ENCODE measurements at regions not wholly inside any gene's neighbourhood (a gene's known extent, or its start where the extent isn't known, plus 50 kb on each side); places are given as distances from the start of the nearest gene placed in this dataset.

DNA sequence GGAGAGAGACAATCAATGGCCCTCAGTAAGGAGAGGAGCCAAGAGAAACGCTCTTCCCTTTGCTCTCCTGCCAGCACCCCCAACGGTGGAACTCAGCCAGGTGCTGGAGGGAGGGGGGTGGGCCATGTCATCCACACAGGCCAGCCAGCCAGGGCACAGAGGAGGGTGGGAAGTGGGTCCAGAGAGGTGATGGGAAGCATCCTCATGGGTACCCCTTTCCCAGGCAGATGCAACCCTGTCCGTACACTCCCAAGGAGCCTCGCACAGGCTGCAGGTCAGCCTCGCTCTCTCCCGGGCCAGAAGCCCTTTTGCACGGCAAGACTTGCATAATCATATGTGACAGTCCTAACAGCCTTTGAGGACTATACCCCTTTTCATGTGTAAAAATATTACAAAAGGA is 142.0 kb upstream of the NAMPT start:
- Histone ChIP-seq H3K36me3 (no peaks in the 10 kb centered on the region), H3K4me1 (peaks cover 15 to 18% of the 10 kb centered on the region in 2 donors), H3K27ac (peak overlapping the region in 1 of 2 donors; percentile 33), H3K27me3 (no peaks in the 10 kb centered on the region), H3K4me3 (no peak overlapping the region), H3K9me3 (no peaks in the 10 kb centered on the region)
- TF ChIP-seq POLR2AphosphoS5 (IDR thresholded peaks at IDR 0.05), result no peak
- TF ChIP-seq, protein P1, sequence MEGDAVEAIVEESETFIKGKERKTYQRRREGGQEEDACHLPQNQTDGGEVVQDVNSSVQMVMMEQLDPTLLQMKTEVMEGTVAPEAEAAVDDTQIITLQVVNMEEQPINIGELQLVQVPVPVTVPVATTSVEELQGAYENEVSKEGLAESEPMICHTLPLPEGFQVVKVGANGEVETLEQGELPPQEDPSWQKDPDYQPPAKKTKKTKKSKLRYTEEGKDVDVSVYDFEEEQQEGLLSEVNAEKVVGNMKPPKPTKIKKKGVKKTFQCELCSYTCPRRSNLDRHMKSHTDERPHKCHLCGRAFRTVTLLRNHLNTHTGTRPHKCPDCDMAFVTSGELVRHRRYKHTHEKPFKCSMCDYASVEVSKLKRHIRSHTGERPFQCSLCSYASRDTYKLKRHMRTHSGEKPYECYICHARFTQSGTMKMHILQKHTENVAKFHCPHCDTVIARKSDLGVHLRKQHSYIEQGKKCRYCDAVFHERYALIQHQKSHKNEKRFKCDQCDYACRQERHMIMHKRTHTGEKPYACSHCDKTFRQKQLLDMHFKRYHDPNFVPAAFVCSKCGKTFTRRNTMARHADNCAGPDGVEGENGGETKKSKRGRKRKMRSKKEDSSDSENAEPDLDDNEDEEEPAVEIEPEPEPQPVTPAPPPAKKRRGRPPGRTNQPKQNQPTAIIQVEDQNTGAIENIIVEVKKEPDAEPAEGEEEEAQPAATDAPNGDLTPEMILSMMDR (IDR thresholded peaks at IDR 0.05), result no peak
- no peak for TF ChIP-seq POLR2A (IDR thresholded peaks at IDR 0.05)
- intact Hi-C loops (cut with DNase I; ENCODE audit: low total_unique reads), result no loop called here
- DNase-seq (ENCODE audit: low spot score in 2 of 2), result no peak

DNA sequence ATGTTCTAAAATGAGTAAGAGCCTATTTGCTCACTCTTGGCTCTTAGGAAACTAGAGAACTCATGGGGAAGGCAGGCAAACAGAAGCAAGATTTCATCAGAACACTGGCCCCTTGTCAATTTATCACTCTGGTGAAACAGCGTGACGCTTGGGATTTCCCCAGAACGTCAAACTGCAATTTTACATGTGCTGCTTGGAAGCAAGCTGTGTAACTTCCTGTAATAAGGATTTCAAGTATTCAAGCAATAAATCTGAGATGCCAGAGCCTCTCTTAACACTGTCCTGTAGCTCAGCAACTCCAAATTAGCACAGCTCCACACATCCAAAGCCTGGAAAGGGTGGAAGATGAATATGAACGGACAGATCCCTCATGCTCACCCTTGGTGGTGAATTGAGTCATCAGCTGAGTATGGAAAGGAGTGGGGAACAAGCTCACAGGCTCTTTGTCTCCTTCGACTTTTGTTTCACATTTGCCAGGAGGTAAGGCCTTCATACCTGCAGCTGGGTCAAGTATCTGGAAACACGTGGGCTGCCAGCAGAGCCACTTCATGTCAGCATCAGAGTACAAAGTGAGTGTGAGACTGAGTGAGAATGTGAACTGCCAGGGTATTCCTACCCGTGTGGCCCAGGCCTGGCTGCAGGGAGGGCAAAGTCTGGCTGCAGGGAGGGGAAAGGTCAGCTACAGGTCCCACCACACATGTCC is 140.4 kb upstream of the NAMPT start:
- no peaks in the 10 kb centered on the region for H3K27me3 ChIP-seq
- TF ChIP-seq, protein P1 (IDR thresholded peaks at IDR 0.05), result no peak
- TF ChIP-seq POLR2AphosphoS5 (IDR thresholded peaks at IDR 0.05) (peak; percentile 79 to 98 (median 90)), POLR2A (IDR thresholded peaks at IDR 0.05) (no peak)
- peaks cover 20 to 22% of the 10 kb centered on the region in 2 donors for H3K4me1 ChIP-seq
- peak overlapping the region in 1 of 3 donors; percentile 38 for H3K4me3 ChIP-seq
- peak overlapping the region; percentile 72 to 92 for H3K27ac ChIP-seq
- no peaks in the 10 kb centered on the region for H3K36me3 ChIP-seq
- peak; percentile 56 to 82 for DNase-seq (ENCODE audit: low spot score in 2 of 2)
- no peaks in the 10 kb centered on the region for H3K9me3 ChIP-seq
- intact Hi-C loops (cut with DNase I; ENCODE audit: low total_unique reads), result no loop called here

DNA sequence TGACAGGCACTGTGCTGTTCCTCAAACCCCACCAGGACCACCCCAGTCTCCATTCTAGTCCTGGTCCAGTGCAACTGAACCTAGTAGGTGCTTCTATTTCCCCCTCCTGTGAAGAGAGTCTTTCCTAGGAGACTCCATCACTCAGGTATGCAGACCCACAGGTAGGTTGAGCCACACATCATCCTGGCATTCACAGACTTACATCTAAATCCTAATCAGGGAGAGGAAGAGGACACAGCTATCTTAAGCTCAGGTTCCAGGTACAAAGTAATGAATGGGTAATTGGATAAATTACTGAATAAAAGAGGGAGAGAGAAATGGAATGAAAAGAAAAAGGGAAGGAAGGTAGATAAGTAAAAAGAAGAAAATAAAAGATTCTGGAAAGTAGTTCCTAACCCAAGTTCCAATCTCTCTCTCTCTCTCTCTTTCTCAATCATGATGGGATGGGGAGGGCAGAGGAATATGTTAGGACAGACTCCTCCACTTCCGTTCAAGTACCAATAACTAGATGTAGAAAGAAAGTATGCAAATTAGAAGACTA is 139.8 kb upstream of the NAMPT start:
- no peaks in the 10 kb centered on the region for H3K27me3 ChIP-seq
- peaks cover 20 to 22% of the 10 kb centered on the region in 2 donors for H3K4me1 ChIP-seq
- DNase-seq (ENCODE audit: low spot score in 2 of 2), result no peak
- no peaks in the 10 kb centered on the region for H3K9me3 ChIP-seq
- no peak overlapping the region for H3K4me3 ChIP-seq
- peak overlapping the region; percentile 72 to 81 for H3K27ac ChIP-seq
- TF ChIP-seq POLR2A (IDR thresholded peaks at IDR 0.05) (no peak), POLR2AphosphoS5 (IDR thresholded peaks at IDR 0.05) (no peak)
- TF ChIP-seq, protein P1 (IDR thresholded peaks at IDR 0.05), result no peak
- no peaks in the 10 kb centered on the region for H3K36me3 ChIP-seq
- intact Hi-C loops (cut with DNase I; ENCODE audit: low total_unique reads), result no loop called here

DNA sequence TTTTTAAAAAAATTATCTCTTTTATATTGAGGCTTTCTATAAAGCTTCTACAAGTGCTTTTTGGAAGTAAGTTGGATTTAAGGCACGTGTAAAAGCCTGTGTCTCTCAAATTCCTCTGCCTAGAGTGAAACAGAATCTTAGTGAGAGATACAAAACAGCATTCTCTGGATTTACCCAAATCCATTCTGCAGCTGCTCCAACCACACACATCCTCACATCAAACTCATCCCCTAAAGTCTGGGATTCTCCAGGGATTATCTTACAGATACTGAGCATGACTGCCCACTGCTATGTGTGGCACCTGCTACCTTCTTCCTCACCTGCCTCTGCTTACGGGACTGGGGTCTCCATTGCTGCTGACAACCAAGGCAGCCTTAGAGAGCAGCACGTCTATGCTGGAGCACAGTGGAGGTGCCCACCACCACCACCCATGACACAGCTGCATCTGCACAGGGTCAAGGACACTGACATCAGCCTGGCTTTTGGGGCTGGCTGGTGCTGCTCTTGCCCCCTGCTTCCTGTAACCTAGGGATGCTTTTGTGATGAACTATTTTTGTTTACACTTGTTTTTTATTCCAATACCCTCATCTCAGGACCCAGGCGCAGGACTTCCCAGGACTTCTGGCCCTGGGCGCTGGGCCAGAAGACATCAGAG is 139.2 kb upstream of the NAMPT start:
- no peak for DNase-seq (ENCODE audit: low spot score in 2 of 2)
- H3K9me3 ChIP-seq, result no peaks in the 10 kb centered on the region
- TF ChIP-seq, protein P1 (IDR thresholded peaks at IDR 0.05), result no peak
- no peak for TF ChIP-seq POLR2AphosphoS5 (IDR thresholded peaks at IDR 0.05)
- TF ChIP-seq POLR2A (IDR thresholded peaks at IDR 0.05), result no peak
- H3K4me3 ChIP-seq, result no peak overlapping the region
- H3K4me1 ChIP-seq, result peaks cover 20 to 22% of the 10 kb centered on the region in 2 donors
- no peaks in the 10 kb centered on the region for H3K36me3 ChIP-seq
- H3K27ac ChIP-seq, result peak overlapping the region; percentile 72 to 81
- no peaks in the 10 kb centered on the region for H3K27me3 ChIP-seq
- intact Hi-C loops (cut with DNase I; ENCODE audit: low total_unique reads), result no loop called here

DNA sequence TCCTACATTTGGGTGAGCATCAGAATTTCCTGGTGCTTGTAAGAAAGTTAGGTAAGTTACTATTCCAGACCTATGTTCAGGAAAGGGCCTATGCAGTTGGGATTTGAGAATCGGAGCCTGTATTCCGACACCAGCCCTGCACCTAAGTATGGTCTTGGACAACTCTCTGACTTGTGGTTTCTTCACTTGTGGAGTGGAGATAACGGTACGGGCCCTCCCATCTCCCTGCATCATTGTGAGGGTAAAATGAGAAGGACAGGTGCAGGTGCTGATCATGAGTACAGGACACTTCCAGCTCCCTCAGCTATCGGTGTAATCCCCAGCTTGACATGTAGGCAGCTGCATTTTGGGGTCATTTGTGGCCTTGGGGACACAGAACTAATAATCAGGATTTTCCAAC is 138.3 kb upstream of the NAMPT start:
- TF ChIP-seq POLR2A (IDR thresholded peaks at IDR 0.05), result no peak
- TF ChIP-seq, protein P1 (IDR thresholded peaks at IDR 0.05), result no peak
- no peak for TF ChIP-seq POLR2AphosphoS5 (IDR thresholded peaks at IDR 0.05)
- Histone ChIP-seq H3K9me3 (no peaks in the 10 kb centered on the region), H3K36me3 (no peaks in the 10 kb centered on the region), H3K4me1 (peaks cover 20 to 22% of the 10 kb centered on the region in 2 donors), H3K27ac (no peak overlapping the region), H3K27me3 (no peaks in the 10 kb centered on the region), H3K4me3 (no peak overlapping the region)
- intact Hi-C loops (cut with DNase I; ENCODE audit: low total_unique reads), result no loop called here
- no peak for DNase-seq (ENCODE audit: low spot score in 2 of 2)

All from breast epithelium (tissue), 4 donors.